ENCODE measurements at regions not wholly inside any gene's neighbourhood (a gene's known extent, or its start where the extent isn't known, plus 50 kb on each side); places are given as distances from the start of the nearest gene placed in this dataset.

- H3K36me3 Mint-ChIP-seq (ENCODE audit: low read depth, unreplicated experiment): no peaks in the 10 kb centered on the region
- no peak for DNase-seq (ENCODE audit: low spot score)
- no peak overlapping the region for H3K4me3 Mint-ChIP-seq (ENCODE audit: unreplicated experiment)
- TF ChIP-seq CTCF (IDR thresholded peaks at IDR 0.05; ENCODE audit: unreplicated experiment): no peak
- no peaks in the 10 kb centered on the region for H3K9me3 Mint-ChIP-seq (ENCODE audit: unreplicated experiment)
- H3K4me1 Mint-ChIP-seq (ENCODE audit: unreplicated experiment): no peaks in the 10 kb centered on the region
- no peaks in the 10 kb centered on the region for H3K27me3 Mint-ChIP-seq (ENCODE audit: unreplicated experiment)
- H3K27ac Mint-ChIP-seq (ENCODE audit: unreplicated experiment): no peak overlapping the region
Measured at GRCh38 chr1:213830371-213830770, 157.4 kb upstream of the PROX1 start.

- no peaks in the 10 kb centered on the region for H3K9me3 Mint-ChIP-seq (ENCODE audit: unreplicated experiment)
- DNase-seq (ENCODE audit: low spot score): no peak
- no peak for TF ChIP-seq CTCF (IDR thresholded peaks at IDR 0.05; ENCODE audit: unreplicated experiment)
- H3K4me1 Mint-ChIP-seq (ENCODE audit: unreplicated experiment): peaks cover 7% of the 10 kb centered on the region
- H3K36me3 Mint-ChIP-seq (ENCODE audit: low read depth, unreplicated experiment): no peaks in the 10 kb centered on the region
- H3K27me3 Mint-ChIP-seq (ENCODE audit: unreplicated experiment): no peaks in the 10 kb centered on the region
- H3K27ac Mint-ChIP-seq (ENCODE audit: unreplicated experiment): no peak overlapping the region
- no peak overlapping the region for H3K4me3 Mint-ChIP-seq (ENCODE audit: unreplicated experiment)
Measured at GRCh38 chr1:213840575-213840974, 147.2 kb upstream of the PROX1 start.

- Mint-ChIP-seq H3K4me3 (ENCODE audit: unreplicated experiment) (no peak overlapping the region), H3K27me3 (ENCODE audit: unreplicated experiment) (no peaks in the 10 kb centered on the region), H3K9me3 (ENCODE audit: unreplicated experiment) (no peaks in the 10 kb centered on the region), H3K4me1 (ENCODE audit: unreplicated experiment) (peaks cover 7% of the 10 kb centered on the region), H3K36me3 (ENCODE audit: low read depth, unreplicated experiment) (no peaks in the 10 kb centered on the region), H3K27ac (ENCODE audit: unreplicated experiment) (no peak overlapping the region)
- TF ChIP-seq CTCF (IDR thresholded peaks at IDR 0.05; ENCODE audit: unreplicated experiment): no peak
- no peak for DNase-seq (ENCODE audit: low spot score)
Measured at GRCh38 chr1:213844632-213845031, 143.1 kb upstream of the PROX1 start.

- H3K4me1 Mint-ChIP-seq (ENCODE audit: unreplicated experiment): no peaks in the 10 kb centered on the region
- H3K36me3 Mint-ChIP-seq (ENCODE audit: low read depth, unreplicated experiment): no peaks in the 10 kb centered on the region
- no peak for TF ChIP-seq CTCF (IDR thresholded peaks at IDR 0.05; ENCODE audit: unreplicated experiment)
- DNase-seq (ENCODE audit: low spot score): no peak
- no peaks in the 10 kb centered on the region for H3K9me3 Mint-ChIP-seq (ENCODE audit: unreplicated experiment)
- no peak overlapping the region for H3K4me3 Mint-ChIP-seq (ENCODE audit: unreplicated experiment)
- no peak overlapping the region for H3K27ac Mint-ChIP-seq (ENCODE audit: unreplicated experiment)
- peaks cover 1% of the 10 kb centered on the region for H3K27me3 Mint-ChIP-seq (ENCODE audit: unreplicated experiment)
Measured at GRCh38 chr1:213852107-213852506, 135.7 kb upstream of the PROX1 start.

- Mint-ChIP-seq H3K36me3 (ENCODE audit: low read depth, unreplicated experiment) (no peaks in the 10 kb centered on the region), H3K4me3 (ENCODE audit: unreplicated experiment) (no peak overlapping the region), H3K9me3 (ENCODE audit: unreplicated experiment) (no peaks in the 10 kb centered on the region), H3K4me1 (ENCODE audit: unreplicated experiment) (no peaks in the 10 kb centered on the region), H3K27me3 (ENCODE audit: unreplicated experiment) (peaks cover 1% of the 10 kb centered on the region), H3K27ac (ENCODE audit: unreplicated experiment) (no peak overlapping the region)
- no peak for DNase-seq (ENCODE audit: low spot score)
- TF ChIP-seq CTCF (IDR thresholded peaks at IDR 0.05; ENCODE audit: unreplicated experiment): no peak
Measured at GRCh38 chr1:213858581-213858980, 129.2 kb upstream of the PROX1 start.

All from endothelial cell (in vitro differentiated cells).